Osteoblast (primary cell): ENCODE measurements at regions not wholly inside any gene's neighbourhood (a gene's known extent, or its start where the extent isn't known, plus 50 kb on each side); places are given as distances from the start of the nearest gene placed in this dataset.

Source experiments
- DNase-seq: peaks from one replicate; pipeline ENCODE4 v3.0.0; 2011; ENCODE audit warnings: low spot score, mixed read lengths; ENCODE audit not compliant: insufficient read length; ENCODE audit errors: missing footprints
- H2AFZ ChIP-seq: 2 replicates; pipeline ENCODE4 v1.6.0; 2011; ENCODE audit warnings: mild to moderate bottlenecking, low read length
- H3K27ac ChIP-seq: 2 replicates; pipeline ENCODE4 v1.5.1; 2011; ENCODE audit warnings: mild to moderate bottlenecking, low read depth, low read length, moderate library complexity
- H3K27me3 ChIP-seq: 2 replicates; pipeline ENCODE4 v1.6.0; 2012; ENCODE audit warnings: mild to moderate bottlenecking, control low read depth, inconsistent platforms, low read length, moderate library complexity; ENCODE audit not compliant: insufficient read depth
- H3K36me3 ChIP-seq: 2 replicates; pipeline ENCODE4 v1.5.1; 2011; ENCODE audit warnings: mild to moderate bottlenecking, low read length, control low read depth, moderate library complexity; ENCODE audit not compliant: insufficient read depth
- H3K4me1 ChIP-seq: 2 replicates; pipeline ENCODE4 v1.5.1; 2011; ENCODE audit warnings: mild to moderate bottlenecking, low read length, control low read depth, moderate library complexity; ENCODE audit not compliant: insufficient read depth
- H3K4me2 ChIP-seq: 2 replicates; pipeline ENCODE4 v1.6.0; 2011; ENCODE audit warnings: mild to moderate bottlenecking, low read length; ENCODE audit not compliant: insufficient read depth
- H3K4me3 ChIP-seq: fragments of 200-600 bp; sonication (generic); 3 replicates; pipeline ENCODE4 v1.5.1; 2012; ENCODE audit warnings: mild to moderate bottlenecking, low read length, inconsistent platforms; ENCODE audit not compliant: insufficient read depth
- H3K79me2 ChIP-seq: 2 replicates; pipeline ENCODE4 v1.6.0; 2012; ENCODE audit warnings: mild to moderate bottlenecking, low read length, control low read depth, inconsistent platforms; ENCODE audit not compliant: insufficient read depth
- H3K9me3 ChIP-seq: 2 replicates; pipeline ENCODE4 v1.5.1; 2011; ENCODE audit warnings: low read depth, low read length, control low read depth
- H4K20me1 ChIP-seq: 2 replicates; pipeline ENCODE4 v1.6.0; 2012; ENCODE audit warnings: mild to moderate bottlenecking, low read length, control low read depth; ENCODE audit not compliant: insufficient read depth
- CTCF ChIP-seq: IDR thresholded peaks from 2 replicates; pipeline ENCODE4 v1.5.1; 2011; ENCODE audit warnings: mild to moderate bottlenecking, low read depth, low read length, moderate library complexity; ENCODE audit errors: extremely low read depth

- DNase-seq, result no peak
- Histone ChIP-seq H3K27ac (no peak overlapping the region), H3K4me2 (no peak overlapping the region), H2AFZ (no peak overlapping the region), H3K4me3 (no peak overlapping the region), H3K36me3 (no peaks in the 10 kb centered on the region), H3K27me3 (no peaks in the 10 kb centered on the region), H4K20me1 (no peaks in the 10 kb centered on the region), H3K79me2 (no peaks in the 10 kb centered on the region), H3K9me3 (no peaks in the 10 kb centered on the region), H3K4me1 (no peaks in the 10 kb centered on the region)
- TF ChIP-seq CTCF, result no peak
These were observed 983.6 kb upstream of the NR2F2 start for GRCh38 chr15:95346721-95347475.

- Histone ChIP-seq H3K36me3 (no peaks in the 10 kb centered on the region), H3K27ac (no peak overlapping the region), H2AFZ (no peak overlapping the region), H3K9me3 (no peaks in the 10 kb centered on the region), H3K27me3 (no peaks in the 10 kb centered on the region), H3K4me3 (no peak overlapping the region), H3K4me2 (no peak overlapping the region), H3K4me1 (no peaks in the 10 kb centered on the region), H3K79me2 (no peaks in the 10 kb centered on the region), H4K20me1 (no peaks in the 10 kb centered on the region)
- DNase-seq, result no peak
- TF ChIP-seq CTCF, result no peak
These were observed 982.7 kb upstream of the NR2F2 start for GRCh38 chr15:95347837-95348236.

GRCh38 chr15:95350908-95351307 lies 979.6 kb upstream of the NR2F2 start:
- no peaks in the 10 kb centered on the region for H3K27me3 ChIP-seq
- no peak overlapping the region for H3K4me3 ChIP-seq
- no peak overlapping the region for H2AFZ ChIP-seq
- TF ChIP-seq CTCF, result no peak
- H3K4me2 ChIP-seq, result no peak overlapping the region
- no peaks in the 10 kb centered on the region for H3K79me2 ChIP-seq
- DNase-seq, result no peak
- H3K9me3 ChIP-seq, result no peaks in the 10 kb centered on the region
- H3K4me1 ChIP-seq, result no peaks in the 10 kb centered on the region
- no peaks in the 10 kb centered on the region for H3K36me3 ChIP-seq
- H4K20me1 ChIP-seq, result no peaks in the 10 kb centered on the region
- H3K27ac ChIP-seq, result no peak overlapping the region

- H3K79me2 ChIP-seq, result no peaks in the 10 kb centered on the region
- H3K4me2 ChIP-seq, result no peak overlapping the region
- H3K27ac ChIP-seq, result no peak overlapping the region
- no peak for TF ChIP-seq CTCF
- H3K27me3 ChIP-seq, result no peaks in the 10 kb centered on the region
- no peaks in the 10 kb centered on the region for H3K36me3 ChIP-seq
- DNase-seq, result no peak
- no peak overlapping the region for H2AFZ ChIP-seq
- H3K4me1 ChIP-seq, result no peaks in the 10 kb centered on the region
- H3K4me3 ChIP-seq, result no peak overlapping the region
- no peaks in the 10 kb centered on the region for H3K9me3 ChIP-seq
- H4K20me1 ChIP-seq, result no peaks in the 10 kb centered on the region
These were observed 977.8 kb upstream of the NR2F2 start for GRCh38 chr15:95352631-95353187.
